CD8-positive, alpha-beta memory T cell (primary cell): ENCODE measurements at regions not wholly inside any gene's neighbourhood (a gene's known extent, or its start where the extent isn't known, plus 50 kb on each side); places are given as distances from the start of the nearest gene placed in this dataset.

ENCODE experiments used
- CTCF ChIA-PET: fragments of 350-600 bp; sonication (Branson Sonifier 250); formaldehyde crosslinking; loops from one replicate; lab custom pipeline; 2021; ENCODE audit warnings: antibody characterized with exemption; lab: Charles Lee
- POLR2A ChIA-PET: fragments of 350-600 bp; sonication (Branson Sonifier 250); formaldehyde crosslinking; loops from one replicate; lab custom pipeline; 2021; ENCODE audit warnings: antibody characterized with exemption; lab: Charles Lee
- DNase-seq, 5 donors: peaks; one replicate each; pipeline versions ENCODE4 v3.0.0 to v3.0.0-alpha.2; 2020 to 2022; ENCODE audit warnings: mixed read lengths in 1 of 5
- H3K27ac ChIP-seq: one replicate; pipeline ENCODE4 v1.7.0; 2013; ENCODE audit warnings: low read depth, mild to moderate bottlenecking, low read length, moderate library complexity
- H3K27me3 ChIP-seq: 2 replicates; pipeline ENCODE4 v1.7.0; 2013; ENCODE audit warnings: low read length, mild to moderate bottlenecking; ENCODE audit not compliant: insufficient read depth, poor library complexity, severe bottlenecking
- H3K36me3 ChIP-seq: 2 replicates; pipeline ENCODE4 v1.7.0; 2013; ENCODE audit warnings: mild to moderate bottlenecking, low read length, moderate library complexity; ENCODE audit not compliant: insufficient read depth
- H3K4me1 ChIP-seq: 2 replicates; pipeline ENCODE4 v1.7.0; 2013; ENCODE audit warnings: mild to moderate bottlenecking, low read length, moderate library complexity; ENCODE audit not compliant: insufficient read depth
- H3K4me3 ChIP-seq: 2 replicates; pipeline ENCODE4 v1.7.0; 2013; ENCODE audit warnings: mild to moderate bottlenecking, low read length
- H3K9me3 ChIP-seq: 2 replicates; pipeline ENCODE4 v1.7.0; 2013; ENCODE audit warnings: mild to moderate bottlenecking, low read length
- H3K27ac Mint-ChIP-seq, 8 donors: one replicate each; pipeline ENCODE4 v1.8.0; 2020 to 2021; ENCODE audit warnings: mixed read lengths in 8 of 8, mild to moderate bottlenecking in 6 of 8, inconsistent platforms in 3 of 8, moderate library complexity in 3 of 8
- H3K27me3 Mint-ChIP-seq, 2 donors: one replicate each; pipeline ENCODE4 v1.8.0; 2020 to 2021; ENCODE audit warnings: mixed read lengths in 2 of 2, mild to moderate bottlenecking in 1 of 2, moderate library complexity in 1 of 2
- H3K36me3 Mint-ChIP-seq, 3 donors: one replicate each; pipeline ENCODE4 v1.8.0; 2020 to 2021; ENCODE audit warnings: mixed read lengths in 3 of 3, inconsistent platforms in 1 of 3, mild to moderate bottlenecking in 1 of 3
- H3K4me1 Mint-ChIP-seq, 3 donors: one replicate each; pipeline ENCODE4 v1.8.0; 2020 to 2021; ENCODE audit warnings: mixed read lengths in 3 of 3, inconsistent platforms in 1 of 3, mild to moderate bottlenecking in 1 of 3
- H3K4me3 Mint-ChIP-seq, 7 donors: one replicate each; pipeline ENCODE4 v1.8.0; 2020 to 2021; ENCODE audit warnings: mixed read lengths in 7 of 7, mild to moderate bottlenecking in 6 of 7, moderate library complexity in 4 of 7, inconsistent platforms in 2 of 7
- H3K9me3 Mint-ChIP-seq, 5 donors: one replicate each; pipeline ENCODE4 v1.8.0; 2020 to 2022; ENCODE audit warnings: mixed read lengths in 5 of 5, mild to moderate bottlenecking in 3 of 5, moderate library complexity in 2 of 5, inconsistent platforms in 1 of 5

DNA sequence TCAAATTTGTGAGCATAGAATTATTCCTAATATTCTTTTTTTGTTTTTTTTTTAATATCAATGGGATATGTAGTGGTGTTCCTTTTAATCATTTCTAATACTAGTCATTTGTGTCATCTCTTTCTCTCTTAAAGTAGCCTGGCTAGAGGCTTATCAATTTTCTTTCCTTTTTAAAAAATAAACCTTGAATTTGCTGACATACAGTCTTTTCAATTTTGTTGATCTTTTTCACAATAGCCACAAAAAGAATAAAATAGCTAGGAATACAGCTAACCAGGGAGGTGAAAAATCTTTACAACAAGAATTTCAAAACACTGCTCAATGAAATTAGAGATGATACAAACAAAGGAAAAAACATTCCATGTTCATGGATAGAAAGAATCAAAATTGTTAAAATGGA lies 192.6 kb downstream of the ARL6IP6 start:
- ChIA-PET CTCF (no interaction called here), POLR2A (no interaction called here)
- DNase-seq, result no peak
- H3K9me3 ChIP-seq, result no peaks in the 10 kb centered on the region
- H3K4me3 Mint-ChIP-seq, result no peak overlapping the region
- no peaks in the 10 kb centered on the region for H3K36me3 Mint-ChIP-seq
- H3K9me3 Mint-ChIP-seq, result peaks cover 0 to 7% (median 0%) of the 10 kb centered on the region in 5 donors
- no peak overlapping the region for H3K27ac Mint-ChIP-seq
- no peaks in the 10 kb centered on the region for H3K36me3 ChIP-seq
- H3K4me3 ChIP-seq, result no peak overlapping the region
- H3K4me1 Mint-ChIP-seq, result no peaks in the 10 kb centered on the region
- H3K27me3 Mint-ChIP-seq, result peaks cover 0 to 2% of the 10 kb centered on the region in 2 donors
- H3K27me3 ChIP-seq, result no peaks in the 10 kb centered on the region
- no peaks in the 10 kb centered on the region for H3K4me1 ChIP-seq
- no peak overlapping the region for H3K27ac ChIP-seq

DNA sequence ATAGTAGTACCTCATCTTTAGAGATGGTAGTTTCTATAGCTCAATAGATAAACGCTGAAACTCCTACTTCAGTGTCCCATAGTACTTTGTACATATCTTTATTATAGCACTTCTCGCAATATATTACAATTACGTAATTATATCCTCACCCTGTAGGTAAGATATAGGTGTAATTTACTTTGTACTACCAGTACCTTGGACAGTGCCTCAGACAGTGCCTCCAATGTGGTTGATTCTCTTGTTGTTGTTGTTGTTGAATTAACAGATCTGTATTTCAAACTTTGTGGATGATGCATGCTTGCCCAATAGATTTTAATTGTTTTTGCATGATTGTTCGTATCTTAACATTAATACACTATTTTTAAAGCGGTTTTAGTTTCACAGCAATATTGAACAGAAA lies 188.6 kb downstream of the ARL6IP6 start:
- Histone ChIP-seq H3K4me1 (no peaks in the 10 kb centered on the region), H3K27ac (no peak overlapping the region), H3K27me3 (no peaks in the 10 kb centered on the region), H3K4me3 (no peak overlapping the region), H3K36me3 (no peaks in the 10 kb centered on the region), H3K9me3 (no peaks in the 10 kb centered on the region)
- peaks cover 0 to 3% (median 0%) of the 10 kb centered on the region in 5 donors for H3K9me3 Mint-ChIP-seq
- ChIA-PET POLR2A (no interaction called here), CTCF (no interaction called here)
- no peaks in the 10 kb centered on the region for H3K36me3 Mint-ChIP-seq
- H3K27ac Mint-ChIP-seq, result no peak overlapping the region
- no peak for DNase-seq
- no peaks in the 10 kb centered on the region for H3K4me1 Mint-ChIP-seq
- H3K4me3 Mint-ChIP-seq, result no peak overlapping the region
- H3K27me3 Mint-ChIP-seq, result peaks cover 0 to under 1% of the 10 kb centered on the region in 2 donors

DNA sequence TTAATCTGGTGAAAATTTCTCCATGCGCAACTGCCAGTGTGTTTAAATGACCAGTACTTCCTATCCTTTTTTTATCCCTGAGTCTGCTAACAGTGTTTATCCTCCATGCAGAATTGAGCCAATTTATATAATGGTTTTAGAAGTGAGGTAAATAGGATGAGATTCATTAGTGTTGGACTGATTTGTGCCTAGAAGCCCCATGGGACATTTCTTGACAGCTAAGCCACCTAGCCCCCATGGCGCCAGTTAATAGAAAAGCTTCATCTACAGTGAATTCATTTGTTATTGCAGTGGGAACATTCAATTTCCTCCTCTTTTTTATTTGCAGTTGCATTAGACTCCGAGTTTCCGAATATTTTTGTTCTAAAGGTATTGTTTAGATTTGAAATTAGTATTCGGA lies 175.6 kb downstream of the ARL6IP6 start:
- no peaks in the 10 kb centered on the region for H3K4me1 Mint-ChIP-seq
- Histone ChIP-seq H3K4me3 (no peak overlapping the region), H3K4me1 (no peaks in the 10 kb centered on the region), H3K27me3 (no peaks in the 10 kb centered on the region), H3K27ac (no peak overlapping the region), H3K9me3 (no peaks in the 10 kb centered on the region), H3K36me3 (no peaks in the 10 kb centered on the region)
- H3K27me3 Mint-ChIP-seq, result peaks cover 5 to 13% of the 10 kb centered on the region in 2 donors
- H3K9me3 Mint-ChIP-seq, result peaks cover 0 to 4% (median 0%) of the 10 kb centered on the region in 5 donors
- ChIA-PET POLR2A (no interaction called here), CTCF (no interaction called here)
- DNase-seq, result no peak
- no peak overlapping the region for H3K27ac Mint-ChIP-seq
- no peak overlapping the region for H3K4me3 Mint-ChIP-seq
- H3K36me3 Mint-ChIP-seq, result no peaks in the 10 kb centered on the region

DNA sequence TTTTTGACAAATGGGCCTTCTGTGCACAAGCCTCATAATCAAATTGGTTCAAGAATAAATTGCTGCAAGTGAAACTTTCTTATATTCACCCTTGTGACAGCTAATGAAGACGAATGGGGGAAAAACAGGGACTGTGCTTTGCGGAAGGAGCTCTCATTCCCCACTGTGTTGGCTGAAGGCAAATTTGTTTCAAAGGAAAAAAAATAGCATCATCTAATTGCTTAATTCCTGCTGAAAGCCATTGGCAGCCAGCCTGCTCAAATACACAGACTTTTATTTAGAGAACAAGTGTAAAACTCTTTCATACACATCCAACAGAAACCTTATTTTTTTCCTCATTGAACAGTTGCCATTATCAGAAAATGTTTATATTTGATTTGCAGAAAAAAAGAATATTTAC lies 172.3 kb downstream of the ARL6IP6 start:
- H3K9me3 Mint-ChIP-seq, result peaks cover 0 to 1% (median 0%) of the 10 kb centered on the region in 5 donors
- H3K4me1 Mint-ChIP-seq, result no peaks in the 10 kb centered on the region
- Histone ChIP-seq H3K36me3 (no peaks in the 10 kb centered on the region), H3K9me3 (no peaks in the 10 kb centered on the region), H3K4me1 (no peaks in the 10 kb centered on the region), H3K4me3 (no peak overlapping the region), H3K27me3 (no peaks in the 10 kb centered on the region), H3K27ac (no peak overlapping the region)
- peaks cover 2 to 29% of the 10 kb centered on the region in 2 donors for H3K27me3 Mint-ChIP-seq
- ChIA-PET CTCF (no interaction called here), POLR2A (no interaction called here)
- no peak overlapping the region for H3K4me3 Mint-ChIP-seq
- no peaks in the 10 kb centered on the region for H3K36me3 Mint-ChIP-seq
- no peak for DNase-seq
- H3K27ac Mint-ChIP-seq, result no peak overlapping the region

DNA sequence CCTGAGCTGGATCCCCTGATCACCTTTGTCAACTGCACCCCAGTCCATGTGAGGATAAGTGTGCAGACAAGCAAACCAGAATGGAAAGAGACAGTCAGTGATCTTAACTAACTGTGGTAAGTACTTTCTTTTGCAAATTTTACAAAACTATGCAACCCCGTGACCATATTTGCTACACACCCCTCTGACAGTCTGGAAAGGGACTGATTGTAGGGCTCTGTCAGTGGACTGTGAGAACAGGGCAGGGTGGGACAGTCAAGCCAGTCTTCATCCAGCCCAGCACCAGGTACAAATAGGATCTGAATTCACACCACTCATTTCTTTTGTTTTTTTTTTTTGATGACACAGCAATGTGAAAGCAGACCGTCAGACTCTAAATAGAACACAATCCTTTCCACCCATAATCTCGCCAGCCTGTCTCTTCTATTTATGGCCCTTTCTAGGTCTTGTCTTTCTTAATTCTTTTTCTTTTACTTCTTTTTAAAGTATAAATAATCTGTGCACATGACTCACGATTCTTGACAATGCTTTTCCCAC lies 165.6 kb downstream of the ARL6IP6 start:
- POLR2A ChIA-PET, result no interaction called here

DNA sequence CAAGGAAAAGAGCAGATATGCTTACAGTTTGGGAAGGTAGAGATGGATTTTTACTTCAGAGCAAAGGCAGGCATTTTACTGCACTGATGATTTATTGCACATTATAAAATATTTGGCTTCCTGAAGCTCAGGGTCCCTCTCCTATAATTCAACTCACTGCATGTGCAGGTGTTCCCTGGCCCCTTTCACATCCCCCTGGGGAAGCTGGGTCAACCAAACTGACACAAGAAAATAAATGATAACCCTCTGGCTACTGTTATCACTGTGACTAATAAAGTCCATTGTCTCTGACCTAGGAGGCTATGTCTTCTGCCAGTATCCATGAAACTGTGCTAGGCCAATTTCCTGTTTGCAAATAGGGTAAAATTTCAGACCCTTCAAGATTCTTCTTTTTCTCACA lies 163.1 kb downstream of the ARL6IP6 start:
- Mint-ChIP-seq H3K9me3 (peaks cover 0 to 2% (median 0%) of the 10 kb centered on the region in 5 donors), H3K4me3 (no peak overlapping the region), H3K27me3 (peaks cover 7 to 8% of the 10 kb centered on the region in 2 donors), H3K36me3 (no peaks in the 10 kb centered on the region), H3K4me1 (no peaks in the 10 kb centered on the region), H3K27ac (no peak overlapping the region)
- POLR2A ChIA-PET, result no interaction called here
- no peaks in the 10 kb centered on the region for H3K9me3 ChIP-seq
- CTCF ChIA-PET, result no interaction called here
- no peak for DNase-seq
- no peaks in the 10 kb centered on the region for H3K36me3 ChIP-seq
- H3K4me1 ChIP-seq, result no peaks in the 10 kb centered on the region
- H3K27me3 ChIP-seq, result no peaks in the 10 kb centered on the region
- H3K4me3 ChIP-seq, result no peak overlapping the region
- H3K27ac ChIP-seq, result no peak overlapping the region

More for the DNA sequence above, 165.6 kb downstream of the ARL6IP6 start:
- no peak overlapping the region for H3K27ac Mint-ChIP-seq
- H3K36me3 ChIP-seq, result no peaks in the 10 kb centered on the region
- H3K27me3 ChIP-seq, result no peaks in the 10 kb centered on the region
- no peaks in the 10 kb centered on the region for H3K4me1 Mint-ChIP-seq
- peaks cover 0 to 3% (median 0%) of the 10 kb centered on the region in 5 donors for H3K9me3 Mint-ChIP-seq
- no peaks in the 10 kb centered on the region for H3K9me3 ChIP-seq
- H3K4me3 Mint-ChIP-seq, result no peak overlapping the region
- H3K27ac ChIP-seq, result no peak overlapping the region
- no peaks in the 10 kb centered on the region for H3K36me3 Mint-ChIP-seq
- no peak for DNase-seq
- no peaks in the 10 kb centered on the region for H3K4me1 ChIP-seq
- CTCF ChIA-PET, result no interaction called here
- peaks cover 0 to 17% of the 10 kb centered on the region in 2 donors for H3K27me3 Mint-ChIP-seq
- H3K4me3 ChIP-seq, result no peak overlapping the region

DNA sequence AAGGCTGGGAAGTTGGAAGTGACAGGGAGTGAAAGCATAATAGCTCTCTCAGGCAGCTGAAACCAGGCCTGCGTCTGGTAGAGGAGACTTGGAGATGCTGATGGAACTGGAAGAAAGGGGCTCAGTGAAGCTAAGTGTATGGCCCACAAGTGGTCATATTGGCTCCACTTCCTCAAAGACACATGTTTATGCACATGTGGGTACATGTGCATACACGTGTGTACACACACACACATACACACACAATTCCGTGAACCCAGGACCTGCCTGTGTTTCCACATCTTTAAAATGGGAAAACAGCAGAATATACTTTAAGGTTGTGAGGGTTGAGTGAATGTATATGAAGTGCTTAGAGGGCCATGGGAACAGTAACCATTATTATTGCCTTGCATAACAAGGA lies 160.9 kb downstream of the ARL6IP6 start:
- Histone ChIP-seq H3K27me3 (no peaks in the 10 kb centered on the region), H3K27ac (no peak overlapping the region), H3K4me1 (no peaks in the 10 kb centered on the region), H3K9me3 (no peaks in the 10 kb centered on the region), H3K36me3 (no peaks in the 10 kb centered on the region), H3K4me3 (no peak overlapping the region)
- Mint-ChIP-seq H3K36me3 (no peaks in the 10 kb centered on the region), H3K27ac (no peak overlapping the region), H3K9me3 (peaks cover 0 to 2% (median 0%) of the 10 kb centered on the region in 5 donors), H3K27me3 (peaks cover 15 to 16% of the 10 kb centered on the region in 2 donors), H3K4me1 (no peaks in the 10 kb centered on the region), H3K4me3 (no peak overlapping the region)
- ChIA-PET CTCF (no interaction called here), POLR2A (no interaction called here)
- no peak for DNase-seq

DNA sequence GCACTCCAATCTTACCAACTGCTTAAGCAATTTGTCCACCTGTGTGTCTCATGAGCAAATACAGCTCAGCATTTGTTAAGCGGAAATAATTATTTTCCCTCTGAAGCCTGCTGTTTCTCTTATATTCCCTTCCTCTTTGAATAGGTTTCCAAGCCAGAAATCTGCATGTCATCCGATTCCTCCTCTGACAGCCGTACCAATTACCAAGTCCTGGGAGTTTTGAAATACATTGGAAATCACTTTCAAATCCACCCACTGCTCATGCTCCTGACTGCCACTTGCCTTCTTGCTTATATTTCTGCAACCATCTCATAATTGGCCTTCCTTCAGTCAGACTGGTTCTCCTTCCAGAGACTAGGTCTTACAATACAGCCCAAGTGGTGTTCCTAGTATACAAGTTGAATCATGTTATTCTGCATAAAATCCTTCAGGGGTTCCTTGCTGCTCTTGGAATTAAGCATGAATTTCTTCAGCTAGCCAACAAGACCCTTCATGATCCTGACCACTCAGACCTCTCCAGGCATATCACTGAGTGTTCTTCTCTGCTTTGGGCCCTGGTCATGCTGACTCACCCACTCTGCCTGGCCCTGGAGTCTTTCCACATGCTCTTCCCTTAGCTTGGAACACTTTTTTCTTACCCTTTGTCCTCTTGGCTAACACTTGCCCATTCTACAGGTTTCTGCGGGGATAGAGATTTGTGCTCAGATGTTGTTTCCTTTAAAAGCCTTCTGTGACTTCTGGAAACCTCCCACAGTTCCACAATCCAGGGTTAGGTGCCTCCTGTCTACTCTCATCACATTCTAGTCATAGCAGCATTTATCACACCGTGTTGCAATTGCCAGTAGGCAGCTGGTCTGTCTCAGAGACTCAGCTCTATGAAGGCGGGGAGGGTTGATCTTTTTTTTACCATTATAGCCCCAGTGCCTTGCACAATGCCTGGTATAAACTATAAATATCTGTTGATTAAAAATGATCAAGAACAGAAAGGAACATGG lies 157.6 kb downstream of the ARL6IP6 start:
- ChIA-PET POLR2A (no interaction called here), CTCF (no interaction called here)
- Histone ChIP-seq H3K36me3 (no peaks in the 10 kb centered on the region), H3K4me3 (no peak overlapping the region), H3K27me3 (no peaks in the 10 kb centered on the region), H3K27ac (no peak overlapping the region), H3K4me1 (no peaks in the 10 kb centered on the region), H3K9me3 (no peaks in the 10 kb centered on the region)
- Mint-ChIP-seq H3K36me3 (no peaks in the 10 kb centered on the region), H3K9me3 (peaks cover 0 to 2% (median 0%) of the 10 kb centered on the region in 5 donors), H3K4me3 (no peak overlapping the region), H3K4me1 (no peaks in the 10 kb centered on the region), H3K27ac (no peak overlapping the region), H3K27me3 (peaks cover 16 to 18% of the 10 kb centered on the region in 2 donors)
- no peak for DNase-seq
